ENCODE measurements at regions not wholly inside any gene's neighbourhood (a gene's known extent, or its start where the extent isn't known, plus 50 kb on each side); places are given as distances from the start of the nearest gene placed in this dataset.
"Not testable (repeated sequence)": the region's sequence is repeated elsewhere in the genome, so short reads cannot be mapped to it uniquely, and the experiment has no call there.

GRCh38 chr13:61214551-61214950 is 201.1 kb downstream of the PCDH20 start:
- Histone ChIP-seq H3K4me3 (ENCODE audit: low read length in 2 of 2) (no peak overlapping the region), H3K9me3 (ENCODE audit: control insufficient read depth in 1 of 2, low read length in 2 of 2) (no peaks in the 10 kb centered on the region), H3K4me1 (ENCODE audit: insufficient read depth, low read length) (no peaks in the 10 kb centered on the region), H3K27ac (ENCODE audit: low read depth, low read length) (no peak overlapping the region), H3K36me3 (ENCODE audit: insufficient read depth, low read length) (no peaks in the 10 kb centered on the region), H3K27me3 (ENCODE audit: insufficient read depth, low read length) (no peaks in the 10 kb centered on the region)
- peaks cover 0 to 8% (median 0%) of the 10 kb centered on the region in 8 donors for H3K9me3 Mint-ChIP-seq
- H3K4me1 Mint-ChIP-seq: no peaks in the 10 kb centered on the region
- no peak overlapping the region for H3K4me3 Mint-ChIP-seq
- H3K36me3 Mint-ChIP-seq: no peaks in the 10 kb centered on the region
- H3K27me3 Mint-ChIP-seq: no peaks in the 10 kb centered on the region
- CTCF ChIA-PET (ENCODE audit: partially characterized antibody): no interaction called here
- no peak overlapping the region for H3K27ac Mint-ChIP-seq
- intact Hi-C loops (cut with micrococcal nuclease): no loop called here
- POLR2A ChIA-PET (ENCODE audit: partially characterized antibody): no interaction called here
- DNase-seq: no peak

DNA sequence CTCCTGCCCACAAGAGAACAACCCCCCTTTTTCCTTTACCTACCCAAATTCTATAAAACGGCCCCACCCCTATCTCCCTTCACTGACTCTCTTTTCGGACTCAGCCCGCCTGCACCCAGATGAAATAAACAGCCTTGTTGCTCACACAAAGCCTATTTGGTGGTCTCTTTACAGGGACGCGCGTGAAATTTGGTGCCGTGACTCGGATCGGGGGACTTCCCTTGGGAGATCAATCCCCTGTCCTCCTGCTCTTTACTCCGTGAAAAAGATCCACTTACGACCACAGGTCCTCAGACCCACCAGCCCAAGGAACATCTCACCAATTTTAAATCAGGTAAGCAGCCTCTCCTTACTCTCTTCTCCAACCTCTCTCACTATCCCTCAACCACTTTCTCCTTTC is 209.8 kb downstream of the PCDH20 start:
- H3K4me3 ChIP-seq (ENCODE audit: low read length in 2 of 2); H3K36me3 Mint-ChIP-seq; intact Hi-C loops (cut with micrococcal nuclease); H3K4me3 Mint-ChIP-seq; H3K27ac Mint-ChIP-seq; H3K9me3 Mint-ChIP-seq; H3K27me3 ChIP-seq (ENCODE audit: insufficient read depth, low read length); POLR2A ChIA-PET (ENCODE audit: partially characterized antibody); DNase-seq; H3K36me3 ChIP-seq (ENCODE audit: insufficient read depth, low read length); H3K27me3 Mint-ChIP-seq; H3K27ac ChIP-seq (ENCODE audit: low read depth, low read length); H3K4me1 Mint-ChIP-seq; CTCF ChIA-PET (ENCODE audit: partially characterized antibody); H3K4me1 ChIP-seq (ENCODE audit: insufficient read depth, low read length); H3K9me3 ChIP-seq (ENCODE audit: control insufficient read depth in 1 of 2, low read length in 2 of 2): not testable (repeated sequence)

DNA sequence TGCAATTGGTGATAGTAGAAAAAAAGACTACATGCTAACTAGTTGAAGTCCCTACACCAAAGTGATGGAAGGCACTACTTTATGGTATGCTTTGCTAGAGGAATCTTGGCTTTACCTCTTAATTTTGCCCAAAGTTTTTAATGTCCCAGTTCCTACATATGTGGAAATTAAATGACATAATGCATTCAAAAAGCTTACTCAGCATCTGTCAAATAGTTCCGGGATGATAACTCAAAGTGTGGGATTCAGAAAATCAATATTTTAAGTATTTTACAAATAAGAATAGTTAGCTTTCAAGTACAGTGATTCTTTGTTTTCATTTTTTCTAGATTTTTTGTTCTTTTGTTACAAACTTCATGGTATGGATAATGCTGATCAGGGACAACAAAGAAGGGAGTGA is 211.6 kb downstream of the PCDH20 start:
- intact Hi-C loops (cut with micrococcal nuclease): no loop called here
- Histone ChIP-seq H3K4me3 (ENCODE audit: low read length in 2 of 2) (no peak overlapping the region), H3K9me3 (ENCODE audit: control insufficient read depth in 1 of 2, low read length in 2 of 2) (no peaks in the 10 kb centered on the region), H3K27me3 (ENCODE audit: insufficient read depth, low read length) (no peaks in the 10 kb centered on the region), H3K36me3 (ENCODE audit: insufficient read depth, low read length) (no peaks in the 10 kb centered on the region), H3K4me1 (ENCODE audit: insufficient read depth, low read length) (no peaks in the 10 kb centered on the region), H3K27ac (ENCODE audit: low read depth, low read length) (no peak overlapping the region)
- Mint-ChIP-seq H3K4me1 (no peaks in the 10 kb centered on the region), H3K4me3 (no peak overlapping the region), H3K27ac (no peak overlapping the region), H3K9me3 (peaks cover 0 to 5% (median 2%) of the 10 kb centered on the region in 8 donors), H3K36me3 (no peaks in the 10 kb centered on the region), H3K27me3 (no peaks in the 10 kb centered on the region)
- no peak for DNase-seq
- POLR2A ChIA-PET (ENCODE audit: partially characterized antibody): no interaction called here
- CTCF ChIA-PET (ENCODE audit: partially characterized antibody): no interaction called here

GRCh38 chr13:61202042-61202441 is 213.6 kb downstream of the PCDH20 start:
- no peak for DNase-seq
- H3K4me3 Mint-ChIP-seq: no peak overlapping the region
- H3K27me3 Mint-ChIP-seq: no peaks in the 10 kb centered on the region
- no peaks in the 10 kb centered on the region for H3K36me3 Mint-ChIP-seq
- H3K4me1 Mint-ChIP-seq: no peaks in the 10 kb centered on the region
- no peaks in the 10 kb centered on the region for H3K4me1 ChIP-seq (ENCODE audit: insufficient read depth, low read length)
- POLR2A ChIA-PET (ENCODE audit: partially characterized antibody): no interaction called here
- H3K9me3 Mint-ChIP-seq: peaks cover 0 to 5% (median 2%) of the 10 kb centered on the region in 8 donors
- no peak overlapping the region for H3K27ac ChIP-seq (ENCODE audit: low read depth, low read length)
- H3K9me3 ChIP-seq (ENCODE audit: control insufficient read depth in 1 of 2, low read length in 2 of 2): no peaks in the 10 kb centered on the region
- CTCF ChIA-PET (ENCODE audit: partially characterized antibody): no interaction called here
- no peak overlapping the region for H3K27ac Mint-ChIP-seq
- intact Hi-C loops (cut with micrococcal nuclease): no loop called here
- H3K36me3 ChIP-seq (ENCODE audit: insufficient read depth, low read length): no peaks in the 10 kb centered on the region
- no peak overlapping the region for H3K4me3 ChIP-seq (ENCODE audit: low read length in 2 of 2)
- H3K27me3 ChIP-seq (ENCODE audit: insufficient read depth, low read length): no peaks in the 10 kb centered on the region

- intact Hi-C loops (cut with micrococcal nuclease): no loop called here
Measured at GRCh38 chr13:61192826-61193225, 222.8 kb downstream of the PCDH20 start.

GRCh38 chr13:61188057-61188456 is 227.6 kb downstream of the PCDH20 start:
- peaks cover 0 to 3% of the 10 kb centered on the region in 2 donors for H3K9me3 ChIP-seq (ENCODE audit: control insufficient read depth in 1 of 2, low read length in 2 of 2)
- POLR2A ChIA-PET (ENCODE audit: partially characterized antibody): no interaction called here
- Mint-ChIP-seq H3K27me3 (no peaks in the 10 kb centered on the region), H3K9me3 (peaks cover 0 to 12% (median 5%) of the 10 kb centered on the region in 8 donors), H3K27ac (no peak overlapping the region), H3K36me3 (no peaks in the 10 kb centered on the region), H3K4me3 (no peak overlapping the region), H3K4me1 (no peaks in the 10 kb centered on the region)
- H3K4me3 ChIP-seq (ENCODE audit: low read length in 2 of 2): no peak overlapping the region
- no peak overlapping the region for H3K27ac ChIP-seq (ENCODE audit: low read depth, low read length)
- no peaks in the 10 kb centered on the region for H3K27me3 ChIP-seq (ENCODE audit: insufficient read depth, low read length)
- no peak for DNase-seq
- CTCF ChIA-PET (ENCODE audit: partially characterized antibody): no interaction called here
- no peaks in the 10 kb centered on the region for H3K4me1 ChIP-seq (ENCODE audit: insufficient read depth, low read length)
- intact Hi-C loops (cut with micrococcal nuclease): no loop called here
- no peaks in the 10 kb centered on the region for H3K36me3 ChIP-seq (ENCODE audit: insufficient read depth, low read length)

More at GRCh38 chr13:61192826-61193225, 222.8 kb downstream of the PCDH20 start:
- CTCF ChIA-PET (ENCODE audit: partially characterized antibody): no interaction called here
- H3K36me3 ChIP-seq (ENCODE audit: insufficient read depth, low read length): no peaks in the 10 kb centered on the region
- H3K9me3 ChIP-seq (ENCODE audit: control insufficient read depth in 1 of 2, low read length in 2 of 2): peaks cover 0 to 3% of the 10 kb centered on the region in 2 donors
- Mint-ChIP-seq H3K4me3 (no peak overlapping the region), H3K27ac (no peak overlapping the region), H3K9me3 (peaks cover 0 to 13% (median 4%) of the 10 kb centered on the region in 8 donors), H3K36me3 (no peaks in the 10 kb centered on the region), H3K4me1 (no peaks in the 10 kb centered on the region), H3K27me3 (no peaks in the 10 kb centered on the region)
- H3K4me1 ChIP-seq (ENCODE audit: insufficient read depth, low read length): no peaks in the 10 kb centered on the region
- no peak overlapping the region for H3K27ac ChIP-seq (ENCODE audit: low read depth, low read length)
- POLR2A ChIA-PET (ENCODE audit: partially characterized antibody): no interaction called here
- H3K4me3 ChIP-seq (ENCODE audit: low read length in 2 of 2): no peak overlapping the region
- no peak for DNase-seq
- no peaks in the 10 kb centered on the region for H3K27me3 ChIP-seq (ENCODE audit: insufficient read depth, low read length)

GRCh38 chr13:61187471-61187870 is 228.2 kb downstream of the PCDH20 start:
- Mint-ChIP-seq H3K9me3 (peaks cover 0 to 11% (median 4%) of the 10 kb centered on the region in 8 donors), H3K4me3 (no peak overlapping the region), H3K27ac (no peak overlapping the region), H3K4me1 (no peaks in the 10 kb centered on the region), H3K36me3 (no peaks in the 10 kb centered on the region), H3K27me3 (no peaks in the 10 kb centered on the region)
- intact Hi-C loops (cut with micrococcal nuclease): no loop called here
- Histone ChIP-seq H3K4me1 (ENCODE audit: insufficient read depth, low read length) (no peaks in the 10 kb centered on the region), H3K4me3 (ENCODE audit: low read length in 2 of 2) (no peak overlapping the region), H3K27me3 (ENCODE audit: insufficient read depth, low read length) (no peaks in the 10 kb centered on the region), H3K27ac (ENCODE audit: low read depth, low read length) (no peak overlapping the region), H3K36me3 (ENCODE audit: insufficient read depth, low read length) (no peaks in the 10 kb centered on the region), H3K9me3 (ENCODE audit: control insufficient read depth in 1 of 2, low read length in 2 of 2) (no peaks in the 10 kb centered on the region)
- ChIA-PET CTCF (ENCODE audit: partially characterized antibody) (no interaction called here), POLR2A (ENCODE audit: partially characterized antibody) (no interaction called here)
- no peak for DNase-seq

DNA sequence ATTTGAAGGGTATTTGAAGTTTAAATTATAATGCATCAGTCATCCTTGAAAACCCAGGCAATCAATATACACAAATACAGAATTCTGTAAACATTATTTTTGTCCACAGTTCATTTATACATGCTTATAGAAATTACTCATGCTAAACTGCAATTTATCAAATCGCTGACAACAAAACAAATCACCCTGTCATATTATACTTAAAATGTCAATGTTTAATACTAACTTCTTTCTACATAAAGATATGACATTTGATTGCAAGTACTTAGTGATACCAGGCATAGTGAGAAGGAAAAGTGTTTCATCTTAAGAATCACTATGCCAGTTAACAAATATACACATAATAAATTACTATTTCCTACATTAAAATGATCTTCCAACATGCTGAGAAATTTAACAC is 232.0 kb downstream of the PCDH20 start:
- peaks cover 0 to 10% (median 5%) of the 10 kb centered on the region in 8 donors for H3K9me3 Mint-ChIP-seq
- no peaks in the 10 kb centered on the region for H3K4me1 Mint-ChIP-seq
- H3K36me3 Mint-ChIP-seq: no peaks in the 10 kb centered on the region
- ChIA-PET CTCF (ENCODE audit: partially characterized antibody) (no interaction called here), POLR2A (ENCODE audit: partially characterized antibody) (no interaction called here)
- intact Hi-C loops (cut with micrococcal nuclease): no loop called here
- Histone ChIP-seq H3K27me3 (ENCODE audit: insufficient read depth, low read length) (no peaks in the 10 kb centered on the region), H3K4me3 (ENCODE audit: low read length in 2 of 2) (no peak overlapping the region), H3K9me3 (ENCODE audit: control insufficient read depth in 1 of 2, low read length in 2 of 2) (no peaks in the 10 kb centered on the region), H3K27ac (ENCODE audit: low read depth, low read length) (no peak overlapping the region), H3K4me1 (ENCODE audit: insufficient read depth, low read length) (no peaks in the 10 kb centered on the region), H3K36me3 (ENCODE audit: insufficient read depth, low read length) (no peaks in the 10 kb centered on the region)
- no peaks in the 10 kb centered on the region for H3K27me3 Mint-ChIP-seq
- DNase-seq: no peak
- H3K4me3 Mint-ChIP-seq: no peak overlapping the region
- no peak overlapping the region for H3K27ac Mint-ChIP-seq

Data from CD4-positive, alpha-beta memory T cell (primary cell).